Fibroblast of upper back skin (primary cell): ENCODE measurements at regions not wholly inside any gene's neighbourhood (a gene's known extent, or its start where the extent isn't known, plus 50 kb on each side); places are given as distances from the start of the nearest gene placed in this dataset.
"Not testable (repeated sequence)": the region's sequence is repeated elsewhere in the genome, so short reads cannot be mapped to it uniquely, and the experiment has no call there.

ENCODE experiments used
- DNase-seq: peaks from one replicate; pipeline ENCODE4 v3.0.0-alpha.2; 2013

- not testable (repeated sequence) for DNase-seq
These were observed 362.4 kb downstream of the BCL2L11 start for GRCh38 chr2:111482987-111483679.

DNA sequence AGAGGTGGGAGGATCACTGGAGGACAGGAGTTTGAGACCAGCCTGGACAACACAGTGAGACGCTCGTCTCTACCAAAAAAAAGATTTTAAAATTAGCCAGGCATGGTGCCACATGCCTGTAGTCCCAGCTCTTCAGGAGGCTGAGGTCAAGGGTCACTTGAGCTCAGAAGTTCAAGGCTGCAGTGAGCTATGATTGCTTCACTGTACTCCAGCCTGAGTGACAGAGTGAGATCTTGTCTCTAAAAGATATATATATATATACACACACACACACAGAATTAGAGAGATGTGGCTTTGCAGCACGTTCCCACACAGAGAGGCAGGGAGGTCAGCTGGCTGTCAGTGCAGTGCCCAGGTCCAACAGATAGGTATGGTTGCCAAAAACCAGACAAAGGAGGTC is 363.4 kb downstream of the BCL2L11 start:
- not testable (repeated sequence) for DNase-seq

DNA sequence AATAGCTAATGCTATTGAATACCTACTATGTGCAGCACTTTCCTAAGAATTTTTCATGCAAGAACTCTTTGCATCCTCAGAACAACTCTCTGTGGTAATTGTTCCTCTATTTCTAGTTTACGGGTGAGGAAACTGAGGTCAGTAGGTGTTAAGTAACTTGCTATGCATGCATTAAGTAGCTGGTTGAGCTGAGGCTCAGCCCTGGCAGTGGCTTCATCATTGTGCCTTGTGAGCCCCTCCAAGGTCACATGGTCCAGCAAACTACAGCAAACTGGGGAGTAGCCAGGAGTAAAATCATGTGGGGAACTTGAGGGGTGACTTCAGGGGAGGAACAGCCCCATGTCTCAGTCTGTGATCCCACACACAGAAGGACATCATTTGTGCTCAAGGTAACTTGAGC is 365.2 kb downstream of the BCL2L11 start:
- not testable (repeated sequence) for DNase-seq

- not testable (repeated sequence) for DNase-seq
These were observed 367.7 kb downstream of the BCL2L11 start for GRCh38 chr2:111488451-111488850.

- DNase-seq, result not testable (repeated sequence)
These were observed 368.7 kb downstream of the BCL2L11 start for GRCh38 chr2:111489460-111489859.

DNA sequence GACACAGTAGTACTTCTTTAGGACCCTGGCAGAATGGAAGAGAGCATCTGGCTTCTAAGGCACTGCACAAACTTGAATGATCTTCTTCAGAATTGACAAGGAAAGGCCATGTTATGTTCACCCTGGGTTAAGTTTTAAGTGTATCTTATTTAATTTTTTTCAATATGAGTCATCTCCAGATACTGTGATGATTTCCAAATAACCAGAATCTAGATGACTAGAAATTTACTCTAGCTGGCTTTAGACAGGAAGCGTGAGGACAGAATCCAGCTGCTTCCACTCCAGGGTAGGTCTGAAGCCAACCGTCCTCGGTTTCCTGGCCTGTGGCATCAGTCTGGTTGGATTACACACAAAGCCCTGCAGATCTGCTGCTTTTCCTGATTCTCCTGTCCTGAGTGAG is 370.5 kb downstream of the BCL2L11 start:
- not testable (repeated sequence) for DNase-seq

DNA sequence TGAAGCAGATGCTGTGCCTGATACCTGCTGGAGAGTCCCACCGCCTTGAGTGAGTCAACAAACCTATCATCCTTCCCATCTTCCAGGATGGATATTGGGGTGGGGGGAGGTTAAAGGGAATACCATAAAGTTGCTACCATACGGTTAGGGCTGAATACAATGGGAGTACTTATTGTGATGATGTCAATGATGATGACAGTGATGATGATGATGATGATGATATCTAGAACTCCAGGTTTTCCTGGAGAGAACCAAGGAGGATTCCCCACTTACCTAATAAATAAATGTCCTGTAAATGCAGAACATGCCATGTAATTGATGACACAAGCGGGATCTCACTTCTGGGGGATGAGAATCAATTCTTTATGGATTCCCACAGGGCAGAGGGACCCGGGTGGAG is 370.9 kb downstream of the BCL2L11 start:
- not testable (repeated sequence) for DNase-seq

GRCh38 chr2:111492995-111493719 is 372.4 kb downstream of the BCL2L11 start:
- DNase-seq, result not testable (repeated sequence)

GRCh38 chr2:111493720-111494078 is 373.0 kb downstream of the BCL2L11 start:
- DNase-seq, result not testable (repeated sequence)

- not testable (repeated sequence) for DNase-seq
These were observed 373.7 kb downstream of the BCL2L11 start for GRCh38 chr2:111494288-111494980.

- DNase-seq, result not testable (repeated sequence)
These were observed 374.2 kb downstream of the BCL2L11 start for GRCh38 chr2:111494981-111495315.

DNA sequence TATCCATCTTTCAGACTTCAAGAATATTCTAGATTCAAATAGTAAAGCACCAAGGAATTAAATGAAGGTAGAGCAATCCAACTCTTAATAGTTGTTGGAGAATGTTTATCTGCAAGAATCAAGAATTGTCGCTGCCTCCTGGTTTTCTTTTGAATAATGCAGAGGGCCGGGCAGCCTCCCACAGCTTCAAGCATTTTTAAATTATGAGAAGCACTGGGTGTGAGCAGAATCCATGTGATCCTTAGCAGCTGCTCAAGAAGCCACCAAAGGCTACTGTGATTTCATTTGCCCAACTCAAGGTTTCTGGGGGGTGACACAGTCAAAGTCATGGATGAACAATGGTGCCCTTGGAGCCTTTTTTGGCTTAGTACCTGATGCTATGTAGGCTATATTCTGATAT is 374.9 kb downstream of the BCL2L11 start:
- DNase-seq, result peak; percentile 52

DNA sequence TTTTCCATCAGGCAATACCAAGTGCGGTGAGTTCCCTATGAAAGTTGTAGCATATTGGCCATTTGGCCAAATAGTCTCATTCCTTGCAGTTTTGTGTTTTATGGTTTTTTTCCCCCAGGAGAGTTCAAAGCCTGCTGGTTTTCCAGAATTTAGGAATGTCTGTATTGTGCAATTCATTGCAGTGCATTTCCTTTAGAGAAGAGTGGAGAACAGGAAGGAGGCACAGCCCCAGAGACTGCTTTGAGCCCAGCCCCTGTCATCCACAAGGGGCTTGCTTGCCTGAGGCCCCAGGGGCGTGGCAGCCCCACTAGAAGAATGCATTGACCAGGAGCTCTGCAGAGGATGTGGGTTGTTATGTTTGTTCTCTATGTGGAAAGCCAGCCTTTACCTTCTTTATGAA is 375.5 kb downstream of the BCL2L11 start:
- DNase-seq, result peak; percentile 95

- DNase-seq, result peak; percentile 11
These were observed 376.1 kb downstream of the BCL2L11 start for GRCh38 chr2:111496860-111497259.

GRCh38 chr2:111497270-111497669 is 376.6 kb downstream of the BCL2L11 start:
- peak; percentile 76 for DNase-seq

- not testable (repeated sequence) for DNase-seq
These were observed 379.9 kb downstream of the BCL2L11 start for GRCh38 chr2:111500536-111501062.

GRCh38 chr2:111503844-111504570 is 380.0 kb downstream of the ANAPC1 start:
- DNase-seq, result not testable (repeated sequence)

GRCh38 chr2:111504571-111504942 is 379.4 kb downstream of the ANAPC1 start:
- not testable (repeated sequence) for DNase-seq

GRCh38 chr2:111505267-111505666 is 378.7 kb downstream of the ANAPC1 start:
- not testable (repeated sequence) for DNase-seq

- DNase-seq, result not testable (repeated sequence)
These were observed 377.1 kb downstream of the ANAPC1 start for GRCh38 chr2:111506936-111507335.

GRCh38 chr2:111509225-111509869 is 374.6 kb downstream of the ANAPC1 start:
- not testable (repeated sequence) for DNase-seq

- not testable (repeated sequence) for DNase-seq
These were observed 373.6 kb downstream of the ANAPC1 start for GRCh38 chr2:111510384-111510783.
